ENCODE measurements at regions not wholly inside any gene's neighbourhood (a gene's known extent, or its start where the extent isn't known, plus 50 kb on each side); places are given as distances from the start of the nearest gene placed in this dataset.
A peak's percentile ranks its signal among the peaks of the same experiment; 100 is the strongest.

GRCh38 chr11:41868606-41869005 lies 409.2 kb upstream of the LRRC4C start:
- DNase-seq = no peak

GRCh38 chr11:41872426-41872825 lies 413.0 kb upstream of the LRRC4C start:
- DNase-seq = no peak

- DNase-seq = no peak
Observed at GRCh38 chr11:41872870-41873269, 413.4 kb upstream of the LRRC4C start.

- no peak for DNase-seq
Observed at GRCh38 chr11:41878095-41878494, 418.6 kb upstream of the LRRC4C start.

GRCh38 chr11:41879214-41879613 lies 419.8 kb upstream of the LRRC4C start:
- DNase-seq = no peak

GRCh38 chr11:41895081-41895480 lies 435.6 kb upstream of the LRRC4C start:
- no peak for DNase-seq

- DNase-seq = no peak
Observed at GRCh38 chr11:41897991-41898390, 438.5 kb upstream of the LRRC4C start.

GRCh38 chr11:41917900-41918299 lies 458.4 kb upstream of the LRRC4C start:
- no peak for DNase-seq

- DNase-seq = no peak
Observed at GRCh38 chr11:41920374-41920773, 460.9 kb upstream of the LRRC4C start.

- no peak for DNase-seq
Observed at GRCh38 chr11:41921746-41922390, 462.4 kb upstream of the LRRC4C start.

- DNase-seq = no peak
Observed at GRCh38 chr11:41926339-41926738, 466.9 kb upstream of the LRRC4C start.

- no peak for DNase-seq
Observed at GRCh38 chr11:41935241-41935640, 475.8 kb upstream of the LRRC4C start.

GRCh38 chr11:41935795-41936194 lies 476.3 kb upstream of the LRRC4C start:
- DNase-seq = no peak

GRCh38 chr11:41943656-41944055 lies 484.2 kb upstream of the LRRC4C start:
- no peak for DNase-seq

- DNase-seq = no peak
Observed at GRCh38 chr11:41947392-41947791, 487.9 kb upstream of the LRRC4C start.

GRCh38 chr11:41950470-41951143 lies 491.2 kb upstream of the LRRC4C start:
- DNase-seq = no peak

- DNase-seq = peak; percentile 46
Observed at GRCh38 chr11:41954034-41954433, 494.6 kb upstream of the LRRC4C start.

GRCh38 chr11:41955066-41955465 lies 495.6 kb upstream of the LRRC4C start:
- DNase-seq = no peak

GRCh38 chr11:41955635-41956400 lies 496.4 kb upstream of the LRRC4C start:
- no peak for DNase-seq

GRCh38 chr11:41963406-41963805 lies 504.0 kb upstream of the LRRC4C start:
- no peak for DNase-seq

GRCh38 chr11:41970681-41971080 lies 511.2 kb upstream of the LRRC4C start:
- no peak for DNase-seq

- no peak for DNase-seq
Observed at GRCh38 chr11:41971592-41971991, 512.1 kb upstream of the LRRC4C start.

GRCh38 chr11:41978945-41979344 lies 519.5 kb upstream of the LRRC4C start:
- no peak for DNase-seq

- no peak for DNase-seq
Observed at GRCh38 chr11:41980741-41981140, 521.3 kb upstream of the LRRC4C start.

Measured in MV-4-11 (cell line).